ENCODE measurements at regions not wholly inside any gene's neighbourhood (a gene's known extent, or its start where the extent isn't known, plus 50 kb on each side); places are given as distances from the start of the nearest gene placed in this dataset.

DNA sequence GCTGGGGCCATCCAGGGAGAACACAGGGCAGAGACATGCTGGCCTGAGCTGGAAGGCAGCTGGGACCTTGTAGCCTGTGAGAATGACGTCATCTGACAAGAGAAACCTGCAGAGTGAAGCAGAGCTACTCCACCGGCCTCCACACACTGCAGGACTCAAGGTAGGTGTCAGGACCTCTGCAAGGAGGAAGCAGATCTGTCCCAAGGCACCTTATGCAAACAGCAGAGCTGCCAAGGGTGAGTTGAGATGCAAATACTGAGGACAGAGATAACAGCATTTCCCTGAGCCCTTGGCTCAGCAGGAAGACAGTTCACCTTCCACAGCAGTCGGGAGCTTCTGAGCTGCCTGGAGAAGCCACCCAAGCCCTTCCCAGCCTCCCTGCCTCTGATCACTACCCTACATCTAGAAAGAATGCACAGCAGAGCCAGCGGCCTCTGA is 51.9 kb upstream of the IGSF9B start:
- H3K27ac Mint-ChIP-seq (ENCODE audit: unreplicated experiment) = no peak overlapping the region
- TF ChIP-seq, protein P1, sequence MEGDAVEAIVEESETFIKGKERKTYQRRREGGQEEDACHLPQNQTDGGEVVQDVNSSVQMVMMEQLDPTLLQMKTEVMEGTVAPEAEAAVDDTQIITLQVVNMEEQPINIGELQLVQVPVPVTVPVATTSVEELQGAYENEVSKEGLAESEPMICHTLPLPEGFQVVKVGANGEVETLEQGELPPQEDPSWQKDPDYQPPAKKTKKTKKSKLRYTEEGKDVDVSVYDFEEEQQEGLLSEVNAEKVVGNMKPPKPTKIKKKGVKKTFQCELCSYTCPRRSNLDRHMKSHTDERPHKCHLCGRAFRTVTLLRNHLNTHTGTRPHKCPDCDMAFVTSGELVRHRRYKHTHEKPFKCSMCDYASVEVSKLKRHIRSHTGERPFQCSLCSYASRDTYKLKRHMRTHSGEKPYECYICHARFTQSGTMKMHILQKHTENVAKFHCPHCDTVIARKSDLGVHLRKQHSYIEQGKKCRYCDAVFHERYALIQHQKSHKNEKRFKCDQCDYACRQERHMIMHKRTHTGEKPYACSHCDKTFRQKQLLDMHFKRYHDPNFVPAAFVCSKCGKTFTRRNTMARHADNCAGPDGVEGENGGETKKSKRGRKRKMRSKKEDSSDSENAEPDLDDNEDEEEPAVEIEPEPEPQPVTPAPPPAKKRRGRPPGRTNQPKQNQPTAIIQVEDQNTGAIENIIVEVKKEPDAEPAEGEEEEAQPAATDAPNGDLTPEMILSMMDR (IDR thresholded peaks at IDR 0.05) = no peak

DNA sequence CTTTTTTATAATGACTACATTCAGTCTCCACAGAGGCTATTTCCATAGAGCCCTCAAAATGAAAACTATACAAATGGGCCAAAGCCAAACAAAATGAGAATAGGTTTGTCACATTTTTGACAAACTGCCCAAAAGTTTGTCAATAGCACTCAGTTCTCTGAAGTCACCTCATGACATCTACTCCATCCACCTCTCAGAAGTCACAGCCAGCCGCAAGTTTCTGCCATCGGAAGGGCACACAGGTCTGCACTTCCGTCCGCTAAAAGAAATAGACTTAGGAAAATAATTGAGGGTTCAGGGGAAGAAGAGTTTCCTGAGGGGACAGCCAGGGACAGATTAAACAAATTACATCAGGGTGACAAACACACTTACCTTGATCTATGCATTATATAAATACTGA is 55.4 kb upstream of the JAM3 start:
- H3K4me1 Mint-ChIP-seq (ENCODE audit: unreplicated experiment) = no peaks in the 10 kb centered on the region
- no peaks in the 10 kb centered on the region for H3K36me3 Mint-ChIP-seq (ENCODE audit: unreplicated experiment)
- H3K27me3 Mint-ChIP-seq (ENCODE audit: unreplicated experiment) = peaks cover 65% of the 10 kb centered on the region
- DNase-seq (ENCODE audit: extremely low spot score, unreplicated experiment) = no peak
- no peak overlapping the region for H3K27ac Mint-ChIP-seq (ENCODE audit: unreplicated experiment)
- no peaks in the 10 kb centered on the region for H3K9me3 Mint-ChIP-seq (ENCODE audit: unreplicated experiment)
- no peak overlapping the region for H3K4me3 Mint-ChIP-seq (ENCODE audit: unreplicated experiment)
- TF ChIP-seq, protein P1 (IDR thresholded peaks at IDR 0.05) = no peak

More for the DNA sequence above, 51.9 kb upstream of the IGSF9B start:
- DNase-seq (ENCODE audit: extremely low spot score, unreplicated experiment) = no peak
- H3K4me1 Mint-ChIP-seq (ENCODE audit: unreplicated experiment) = no peaks in the 10 kb centered on the region
- H3K36me3 Mint-ChIP-seq (ENCODE audit: unreplicated experiment) = no peaks in the 10 kb centered on the region
- H3K9me3 Mint-ChIP-seq (ENCODE audit: unreplicated experiment) = no peaks in the 10 kb centered on the region
- no peak overlapping the region for H3K4me3 Mint-ChIP-seq (ENCODE audit: unreplicated experiment)
- H3K27me3 Mint-ChIP-seq (ENCODE audit: unreplicated experiment) = peaks cover 40% of the 10 kb centered on the region

DNA sequence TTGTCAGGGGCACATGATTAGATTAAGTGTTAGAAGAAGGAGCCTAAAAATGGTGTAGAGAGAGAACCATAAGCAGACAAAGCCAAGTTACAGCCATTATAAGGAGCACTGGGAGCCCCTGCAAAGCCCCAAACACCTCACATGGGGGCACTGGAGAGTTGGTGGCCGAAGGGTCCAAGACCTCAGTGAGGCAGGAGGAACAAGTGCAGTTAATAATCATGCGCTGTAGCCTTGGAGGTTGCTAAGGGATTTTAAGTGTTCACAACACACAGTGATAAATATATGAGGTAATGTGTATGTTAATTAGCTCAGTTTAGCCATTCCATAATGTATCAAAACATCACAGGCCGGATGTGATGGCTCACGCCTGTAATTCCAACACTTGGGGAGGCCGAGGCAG is 54.4 kb upstream of the JAM3 start:
- H3K9me3 Mint-ChIP-seq (ENCODE audit: unreplicated experiment) = no peaks in the 10 kb centered on the region
- H3K36me3 Mint-ChIP-seq (ENCODE audit: unreplicated experiment) = no peaks in the 10 kb centered on the region
- H3K4me1 Mint-ChIP-seq (ENCODE audit: unreplicated experiment) = no peaks in the 10 kb centered on the region
- H3K27me3 Mint-ChIP-seq (ENCODE audit: unreplicated experiment) = peaks cover 62% of the 10 kb centered on the region
- no peak for DNase-seq (ENCODE audit: extremely low spot score, unreplicated experiment)
- TF ChIP-seq, protein P1 (IDR thresholded peaks at IDR 0.05) = peak; percentile 28
- H3K4me3 Mint-ChIP-seq (ENCODE audit: unreplicated experiment) = no peak overlapping the region
- H3K27ac Mint-ChIP-seq (ENCODE audit: unreplicated experiment) = no peak overlapping the region

DNA sequence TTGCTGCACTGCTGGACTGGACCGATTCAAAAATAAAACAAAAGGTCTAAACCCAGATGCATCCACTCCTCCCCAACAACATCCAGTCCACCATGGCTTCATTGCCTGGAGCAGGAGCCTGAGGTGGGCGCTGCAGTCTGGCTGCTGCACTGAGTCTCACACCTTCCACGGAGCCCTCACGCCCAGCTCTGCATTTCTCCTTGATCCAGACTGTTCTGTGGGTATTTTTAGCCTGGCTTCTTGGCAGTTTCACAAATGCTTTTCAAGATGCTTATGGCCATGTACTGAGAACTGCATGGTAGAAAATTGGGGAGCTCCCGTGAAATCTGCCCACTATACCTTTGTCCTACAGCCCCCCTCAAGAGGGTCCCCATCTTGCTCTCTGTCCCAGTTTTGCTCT is 53.3 kb upstream of the JAM3 start:
- TF ChIP-seq, protein P1 (IDR thresholded peaks at IDR 0.05) = no peak
- Mint-ChIP-seq H3K27ac (ENCODE audit: unreplicated experiment) (no peak overlapping the region), H3K4me1 (ENCODE audit: unreplicated experiment) (no peaks in the 10 kb centered on the region), H3K9me3 (ENCODE audit: unreplicated experiment) (no peaks in the 10 kb centered on the region), H3K4me3 (ENCODE audit: unreplicated experiment) (no peak overlapping the region), H3K36me3 (ENCODE audit: unreplicated experiment) (no peaks in the 10 kb centered on the region), H3K27me3 (ENCODE audit: unreplicated experiment) (peaks cover 57% of the 10 kb centered on the region)
- DNase-seq (ENCODE audit: extremely low spot score, unreplicated experiment) = no peak

DNA sequence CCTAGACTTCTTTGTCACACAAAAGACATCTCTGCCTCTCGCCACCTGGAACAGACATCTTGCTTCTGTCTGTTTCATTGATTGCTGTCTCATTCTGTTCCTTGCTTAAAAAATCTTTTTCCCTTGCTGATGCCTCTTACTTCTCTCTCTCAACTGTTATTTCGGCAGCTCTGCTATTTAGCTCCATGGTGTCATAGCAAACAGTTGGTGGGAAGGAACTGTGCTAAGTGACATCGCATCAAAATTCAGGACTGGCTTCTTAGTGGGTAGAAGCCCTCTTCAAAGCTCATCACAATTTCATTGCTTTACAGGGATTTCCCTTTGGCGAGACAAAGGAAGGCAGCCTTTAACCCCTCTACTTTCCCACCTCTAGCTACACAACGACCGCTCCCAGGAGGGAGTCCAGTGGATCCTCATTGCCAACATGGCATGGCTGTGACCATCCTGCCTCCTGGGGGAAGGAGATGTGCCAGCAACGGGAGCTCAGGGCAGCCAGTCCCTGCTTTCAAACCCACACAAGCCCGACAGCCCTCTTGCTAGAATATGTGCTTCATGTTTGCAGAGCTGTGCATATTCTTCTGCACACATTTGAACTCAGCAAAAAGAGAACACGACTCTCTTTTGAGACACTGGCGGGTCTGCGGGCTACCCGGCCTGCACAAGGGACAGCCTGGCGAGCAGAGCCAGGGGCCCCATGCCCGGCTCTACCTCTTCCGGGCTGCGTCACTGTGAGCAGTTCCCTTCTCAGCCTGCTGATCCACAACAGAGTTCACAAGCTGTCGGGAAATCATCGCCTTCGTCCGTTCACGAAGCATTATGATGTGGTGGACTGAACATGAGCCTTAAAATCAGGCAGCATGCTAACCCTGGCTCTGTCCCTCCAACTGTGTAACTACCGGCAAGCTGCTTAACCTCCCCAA is 51.1 kb upstream of the JAM3 start:
- H3K9me3 Mint-ChIP-seq (ENCODE audit: unreplicated experiment) = no peaks in the 10 kb centered on the region
- no peaks in the 10 kb centered on the region for H3K36me3 Mint-ChIP-seq (ENCODE audit: unreplicated experiment)
- no peaks in the 10 kb centered on the region for H3K4me1 Mint-ChIP-seq (ENCODE audit: unreplicated experiment)
- TF ChIP-seq, protein P1 (IDR thresholded peaks at IDR 0.05) = no peak
- H3K27me3 Mint-ChIP-seq (ENCODE audit: unreplicated experiment) = peaks cover 47% of the 10 kb centered on the region
- no peak overlapping the region for H3K4me3 Mint-ChIP-seq (ENCODE audit: unreplicated experiment)
- DNase-seq (ENCODE audit: extremely low spot score, unreplicated experiment) = no peak
- H3K27ac Mint-ChIP-seq (ENCODE audit: unreplicated experiment) = no peak overlapping the region

All from osteocyte (in vitro differentiated cells).